ENCODE measurements at regions not wholly inside any gene's neighbourhood (a gene's known extent, or its start where the extent isn't known, plus 50 kb on each side); places are given as distances from the start of the nearest gene placed in this dataset.

- TF ChIP-seq REST (IDR thresholded peaks at IDR 0.05; ENCODE audit: insufficient read depth in 1 of 2, low read depth in 2 of 2, low read length in 2 of 2) = no peak
- TF ChIP-seq TAF1 (IDR thresholded peaks at IDR 0.05; ENCODE audit: borderline replicate concordance, insufficient read depth, low read length) = no peak
- no peak for TF ChIP-seq FOXP2 (optimal IDR thresholded peaks at IDR 0.05; ENCODE audit: borderline replicate concordance, extremely low read depth, extremely low read length, insufficient read depth)
- no peak for TF ChIP-seq SIN3A (IDR thresholded peaks at IDR 0.05; ENCODE audit: borderline replicate concordance, insufficient read depth, low read length)
Measured at GRCh38 chr5:60505373-60506171, 194.4 kb downstream of the DEPDC1B start.

- no peak for TF ChIP-seq FOXP2 (optimal IDR thresholded peaks at IDR 0.05; ENCODE audit: borderline replicate concordance, extremely low read depth, extremely low read length, insufficient read depth)
- TF ChIP-seq POLR2AphosphoS5 (IDR thresholded peaks at IDR 0.05; ENCODE audit: low read depth, low read length) = no peak
- TF ChIP-seq REST (IDR thresholded peaks at IDR 0.05; ENCODE audit: insufficient read depth in 1 of 2, low read depth in 2 of 2, low read length in 2 of 2) = no peak
- no peak for TF ChIP-seq SIN3A (IDR thresholded peaks at IDR 0.05; ENCODE audit: borderline replicate concordance, insufficient read depth, low read length)
- TF ChIP-seq TAF1 (IDR thresholded peaks at IDR 0.05; ENCODE audit: borderline replicate concordance, insufficient read depth, low read length) = no peak
Measured at GRCh38 chr5:60504342-60504741, 195.6 kb downstream of the DEPDC1B start.

- TF ChIP-seq FOXP2 (optimal IDR thresholded peaks at IDR 0.05; ENCODE audit: borderline replicate concordance, extremely low read depth, extremely low read length, insufficient read depth) (no peak), REST (IDR thresholded peaks at IDR 0.05; ENCODE audit: insufficient read depth in 1 of 2, low read depth in 2 of 2, low read length in 2 of 2) (no peak), POLR2AphosphoS5 (IDR thresholded peaks at IDR 0.05; ENCODE audit: low read depth, low read length) (no peak), TAF1 (IDR thresholded peaks at IDR 0.05; ENCODE audit: borderline replicate concordance, insufficient read depth, low read length) (no peak), SIN3A (IDR thresholded peaks at IDR 0.05; ENCODE audit: borderline replicate concordance, insufficient read depth, low read length) (no peak)
Measured at GRCh38 chr5:60503771-60504170, 196.2 kb downstream of the DEPDC1B start.

- no peak for TF ChIP-seq FOXP2 (optimal IDR thresholded peaks at IDR 0.05; ENCODE audit: borderline replicate concordance, extremely low read depth, extremely low read length, insufficient read depth)
Measured at GRCh38 chr5:60497706-60498500, 202.1 kb downstream of the DEPDC1B start.

- TF ChIP-seq TAF1 (IDR thresholded peaks at IDR 0.05; ENCODE audit: borderline replicate concordance, insufficient read depth, low read length) = no peak
Measured at GRCh38 chr5:60495644-60496520, 204.1 kb downstream of the DEPDC1B start.
